IPS DF 6.9 (cell line): ENCODE measurements at regions not wholly inside any gene's neighbourhood (a gene's known extent, or its start where the extent isn't known, plus 50 kb on each side); places are given as distances from the start of the nearest gene placed in this dataset.
"Not testable (repeated sequence)": the region's sequence is repeated elsewhere in the genome, so short reads cannot be mapped to it uniquely, and the experiment has no call there.

Source experiments
- DNase-seq: peaks from one replicate; pipeline ENCODE4 v3.0.0-alpha.2; 2013; ENCODE audit warnings: low read depth, low spot score
- H3K27ac ChIP-seq: one replicate; pipeline ENCODE4 v1.5.1; 2013; ENCODE audit warnings: low read length, control low read depth
- H3K27me3 ChIP-seq: 2 replicates; pipeline ENCODE4 v1.6.1; 2013; ENCODE audit warnings: mild to moderate bottlenecking, low read length; ENCODE audit not compliant: control insufficient read depth, insufficient read depth
- H3K36me3 ChIP-seq: 2 replicates; pipeline ENCODE4 v1.6.1; 2013; ENCODE audit warnings: low read length; ENCODE audit not compliant: control insufficient read depth, insufficient read depth
- H3K4me1 ChIP-seq: 2 replicates; pipeline ENCODE4 v1.6.1; 2013; ENCODE audit warnings: low read length; ENCODE audit not compliant: control insufficient read depth, insufficient read depth
- H3K4me3 ChIP-seq: 2 replicates; pipeline ENCODE4 v1.5.1; 2013; ENCODE audit warnings: mild to moderate bottlenecking, low read length
- H3K9me3 ChIP-seq: 2 replicates; pipeline ENCODE4 v1.6.1; 2013; ENCODE audit warnings: low read length, inconsistent platforms; ENCODE audit not compliant: control insufficient read depth, insufficient read depth
- WGBS: extraction: QIAGEN DNeasy Blood & Tissue Kit; methylation state at CpG from one replicate; pipeline ENCODE4 v1.1.7; 2013; ENCODE audit warnings: mixed read lengths, missing lambda C conversion rate; ENCODE audit not compliant: insufficient read length, insufficient coverage; 5-methylcytosine and 5-hydroxymethylcytosine counted together

DNA sequence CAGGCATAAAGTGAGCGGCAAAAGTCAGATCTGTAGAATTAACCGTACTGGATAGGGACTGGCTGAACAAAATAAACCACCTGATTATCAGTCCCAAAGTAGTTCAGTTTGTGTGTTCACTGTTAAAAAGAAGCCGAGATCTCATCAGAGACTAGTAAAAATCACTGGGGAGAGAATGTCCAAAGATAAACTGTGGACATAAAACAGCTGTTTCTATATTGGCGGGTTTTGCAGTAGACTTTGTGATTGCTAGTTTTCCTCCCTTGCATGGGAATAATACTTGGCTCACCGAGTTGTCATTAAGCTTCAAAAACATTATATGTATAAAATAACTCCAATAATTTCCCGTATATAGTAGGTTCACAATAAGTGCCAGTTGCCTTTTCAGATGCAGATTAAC is 114.2 kb upstream of the ID4 start:
- H3K27ac ChIP-seq, result no peak overlapping the region
- no peak overlapping the region for H3K4me3 ChIP-seq
- H3K4me1 ChIP-seq, result peaks cover 7% of the 10 kb centered on the region; the same call in 1 of the 2 replicates
- no peaks in the 10 kb centered on the region for H3K27me3 ChIP-seq
- no CpG with 5 or more reads among the region's 6 CpGs for WGBS
- no peaks in the 10 kb centered on the region for H3K36me3 ChIP-seq
- no peaks in the 10 kb centered on the region for H3K9me3 ChIP-seq
- DNase-seq, result no peak

DNA sequence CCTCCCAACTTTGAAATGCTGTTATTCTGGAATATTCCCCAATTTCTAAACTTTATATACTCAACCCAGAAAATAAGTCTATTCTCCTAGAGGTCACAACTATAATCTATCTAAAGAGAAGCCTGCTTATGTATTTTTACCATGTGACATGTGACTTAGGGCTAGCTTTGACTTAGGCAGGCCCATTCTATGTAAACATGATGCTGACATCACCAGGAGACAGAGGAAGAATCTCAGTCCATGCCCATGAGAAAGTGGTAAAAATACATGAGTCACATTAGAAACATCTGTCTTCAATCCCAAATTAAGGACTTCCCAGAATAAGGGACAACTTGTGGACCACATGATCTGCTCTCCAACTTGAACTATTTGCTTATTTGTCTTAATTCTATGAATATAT is 113.6 kb upstream of the ID4 start:
- DNase-seq, result no peak
- H3K27ac ChIP-seq, result no peak overlapping the region
- H3K36me3 ChIP-seq, result no peaks in the 10 kb centered on the region

DNA sequence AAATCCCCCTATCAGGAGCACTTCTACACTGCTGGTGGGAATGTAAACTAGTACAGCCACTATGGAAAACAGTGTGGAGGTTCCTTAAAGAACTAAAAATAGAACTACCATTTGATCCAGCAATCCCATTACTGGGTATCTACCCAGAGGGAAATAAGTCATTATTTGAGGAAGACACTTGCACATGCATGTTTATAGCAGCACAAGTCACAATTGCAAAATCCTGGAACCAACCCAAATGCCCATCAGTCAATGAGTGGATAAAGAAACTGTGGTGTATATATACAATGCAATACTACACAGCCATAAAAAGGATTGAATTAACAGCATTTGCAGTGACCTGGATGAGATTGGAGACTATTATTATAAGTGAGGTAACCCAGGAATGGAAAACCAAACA is 111.7 kb upstream of the ID4 start:
- not testable (repeated sequence) for H3K4me1 ChIP-seq, H3K27ac ChIP-seq, H3K36me3 ChIP-seq, DNase-seq, H3K27me3 ChIP-seq, H3K9me3 ChIP-seq, H3K4me3 ChIP-seq

More for the DNA sequence above, 113.6 kb upstream of the ID4 start:
- Histone ChIP-seq H3K4me3 (no peak overlapping the region), H3K4me1 (peaks cover 7% of the 10 kb centered on the region; the same call in 1 of the 2 replicates), H3K9me3 (no peaks in the 10 kb centered on the region), H3K27me3 (no peaks in the 10 kb centered on the region)

DNA sequence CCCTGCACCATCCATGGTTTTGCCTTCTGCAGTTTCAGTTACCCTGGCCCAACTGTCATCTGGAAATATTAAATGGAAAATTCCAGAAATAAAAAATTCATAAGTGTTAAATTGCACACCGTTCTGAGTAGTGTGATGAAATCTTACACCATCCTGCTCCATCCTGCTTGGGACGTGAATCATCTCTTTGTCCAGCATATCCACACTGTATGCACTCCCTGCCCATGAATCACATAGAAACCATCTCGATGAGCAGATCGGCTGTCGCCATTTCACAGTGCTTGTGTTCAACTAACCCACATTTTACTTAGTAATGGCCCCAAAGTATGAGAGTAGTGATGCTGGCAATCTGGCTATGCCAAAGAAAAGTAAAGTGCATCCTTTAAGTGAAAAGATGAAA is 105.9 kb upstream of the ID4 start:
- H3K9me3 ChIP-seq, result no peaks in the 10 kb centered on the region; the same call in 1 of the 2 replicates
- 0 out of 2 replicates have a peak, but pooled peaks cover 1% of the 10 kb centered on the region for H3K4me1 ChIP-seq
- no peaks in the 10 kb centered on the region for H3K36me3 ChIP-seq
- DNase-seq, result no peak
- H3K27me3 ChIP-seq, result no peaks in the 10 kb centered on the region
- no peak overlapping the region for H3K27ac ChIP-seq
- H3K4me3 ChIP-seq, result no peak overlapping the region
- WGBS, result no CpG with 5 or more reads among the region's 5 CpGs

DNA sequence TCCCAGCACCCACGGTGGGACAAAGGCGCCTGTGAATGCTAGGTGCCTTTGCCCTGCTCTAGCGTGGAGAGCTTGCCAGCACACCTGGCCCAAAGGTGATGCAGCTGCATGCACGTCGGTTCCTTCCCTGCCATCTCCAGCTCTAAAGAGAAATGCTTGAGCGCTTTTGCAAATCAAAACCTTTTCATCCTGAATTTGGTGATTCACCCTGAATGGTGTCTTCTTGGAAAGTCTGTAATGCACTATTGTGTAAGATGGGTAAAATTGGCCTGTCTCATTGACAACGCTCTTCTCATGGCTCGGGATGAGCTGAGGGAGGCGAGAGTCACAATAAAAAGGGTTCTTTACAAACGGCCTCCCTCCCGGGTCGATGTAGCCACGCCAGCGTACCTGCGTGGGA is 103.1 kb upstream of the ID4 start:
- Histone ChIP-seq H3K4me1 (0 out of 2 replicates have a peak, but pooled peaks cover 1% of the 10 kb centered on the region), H3K27ac (no peak overlapping the region), H3K36me3 (no peaks in the 10 kb centered on the region), H3K4me3 (no peak overlapping the region), H3K9me3 (no peaks in the 10 kb centered on the region; the same call in 1 of the 2 replicates), H3K27me3 (no peaks in the 10 kb centered on the region)
- WGBS, result no CpG with 5 or more reads among the region's 15 CpGs
- DNase-seq, result no peak

DNA sequence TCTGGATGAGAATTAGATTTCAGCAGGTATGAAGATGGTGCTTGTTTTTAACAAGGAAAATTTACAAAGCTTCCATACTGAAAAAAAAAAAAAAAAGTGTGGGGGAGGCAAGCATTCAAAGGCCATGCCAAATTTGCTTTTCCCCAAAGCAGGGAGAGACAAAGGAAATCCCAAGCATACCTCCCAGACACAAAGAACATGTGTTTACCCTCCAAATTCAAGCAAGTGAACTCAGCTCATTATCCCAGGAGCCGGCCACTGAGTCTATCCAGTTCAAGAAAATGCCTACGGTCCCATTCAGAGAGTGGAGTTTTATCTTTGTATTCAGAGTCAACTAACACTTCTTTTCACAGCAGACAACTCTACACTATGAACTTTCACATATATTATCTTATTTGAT is 102.7 kb upstream of the ID4 start:
- WGBS, result no CpG with 5 or more reads among the region's 2 CpGs
- no peak for DNase-seq
- no peaks in the 10 kb centered on the region for H3K27me3 ChIP-seq
- 0 out of 2 replicates have a peak, but pooled peaks cover 1% of the 10 kb centered on the region for H3K4me1 ChIP-seq
- H3K36me3 ChIP-seq, result no peaks in the 10 kb centered on the region
- H3K27ac ChIP-seq, result no peak overlapping the region
- H3K4me3 ChIP-seq, result no peak overlapping the region
- H3K9me3 ChIP-seq, result no peaks in the 10 kb centered on the region; the same call in 1 of the 2 replicates

DNA sequence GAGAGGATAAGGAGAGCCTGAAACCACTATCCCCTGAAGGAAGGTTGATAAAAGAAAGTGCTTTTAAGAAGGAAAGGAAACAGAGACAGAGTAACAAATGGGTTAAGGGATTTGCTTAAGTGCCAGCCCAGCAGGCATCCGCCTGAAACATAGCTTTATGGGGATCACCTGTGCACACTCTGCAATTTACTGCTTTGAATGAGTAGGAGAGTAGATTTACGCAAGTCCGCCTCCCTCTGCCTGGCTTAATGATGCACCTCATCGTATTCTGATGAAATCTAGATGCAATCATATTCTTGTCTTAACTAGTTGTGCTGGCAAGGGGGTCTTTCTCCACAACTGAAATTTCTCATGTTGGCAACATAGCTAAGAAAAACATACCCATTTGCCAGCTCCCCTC is 101.1 kb upstream of the ID4 start:
- Histone ChIP-seq H3K4me3 (no peak overlapping the region), H3K36me3 (no peaks in the 10 kb centered on the region), H3K27me3 (no peaks in the 10 kb centered on the region), H3K9me3 (no peaks in the 10 kb centered on the region), H3K4me1 (0 out of 2 replicates have a peak, but pooled peaks cover 1% of the 10 kb centered on the region), H3K27ac (no peak overlapping the region)
- no peak for DNase-seq
- WGBS, result no CpG with 5 or more reads among the region's 4 CpGs

DNA sequence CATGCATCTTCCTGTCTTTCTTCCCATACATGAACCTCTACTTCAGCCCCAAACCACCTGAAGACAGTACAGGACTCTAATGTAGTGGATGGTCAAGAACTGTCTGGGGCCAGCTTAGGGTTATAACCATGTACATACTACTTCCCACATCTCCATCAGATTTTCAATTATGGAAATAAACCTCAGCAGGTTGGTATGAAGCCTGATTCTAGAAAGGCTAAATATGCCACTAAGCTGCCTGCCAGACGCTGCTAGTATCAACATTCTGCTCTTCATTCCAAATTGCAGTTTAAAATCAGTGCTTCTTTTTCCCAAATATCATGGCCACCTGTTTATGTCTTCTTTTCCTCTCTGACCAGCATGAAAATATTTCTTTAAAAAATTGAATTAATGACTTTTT is 99.2 kb upstream of the ID4 start:
- Histone ChIP-seq H3K27me3 (no peaks in the 10 kb centered on the region), H3K36me3 (no peaks in the 10 kb centered on the region), H3K9me3 (no peaks in the 10 kb centered on the region), H3K4me3 (no peak overlapping the region), H3K4me1 (0 out of 2 replicates have a peak, but pooled peaks cover 1% of the 10 kb centered on the region), H3K27ac (no peak overlapping the region)
- whole genome bisulfite sequencing, result no CpG with 5 or more reads among the region's 1 CpG
- no peak for DNase-seq

DNA sequence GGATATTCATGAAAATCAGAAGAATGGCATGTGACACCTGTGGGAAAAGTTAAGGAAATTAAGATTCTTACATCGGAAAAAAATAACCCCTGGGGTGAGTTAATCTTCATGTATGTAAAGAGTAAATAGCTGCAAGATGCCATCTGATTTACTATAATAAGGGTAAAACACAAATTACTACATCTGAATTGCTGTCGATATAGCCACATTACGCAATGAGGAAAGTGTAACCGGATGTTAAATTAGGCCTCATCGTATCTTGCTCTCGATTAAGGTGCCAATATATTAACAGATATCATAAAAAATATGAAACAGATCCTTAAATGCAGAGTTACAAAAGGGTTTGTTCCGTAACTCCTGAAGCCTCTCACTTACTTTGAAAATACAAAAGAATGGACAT is 87.4 kb upstream of the ID4 start:
- Histone ChIP-seq H3K27ac (no peak overlapping the region), H3K36me3 (no peaks in the 10 kb centered on the region), H3K27me3 (no peaks in the 10 kb centered on the region), H3K4me1 (no peaks in the 10 kb centered on the region), H3K9me3 (no peaks in the 10 kb centered on the region), H3K4me3 (no peak overlapping the region)
- no peak for DNase-seq
- no CpG with 5 or more reads among the region's 7 CpGs for WGBS

DNA sequence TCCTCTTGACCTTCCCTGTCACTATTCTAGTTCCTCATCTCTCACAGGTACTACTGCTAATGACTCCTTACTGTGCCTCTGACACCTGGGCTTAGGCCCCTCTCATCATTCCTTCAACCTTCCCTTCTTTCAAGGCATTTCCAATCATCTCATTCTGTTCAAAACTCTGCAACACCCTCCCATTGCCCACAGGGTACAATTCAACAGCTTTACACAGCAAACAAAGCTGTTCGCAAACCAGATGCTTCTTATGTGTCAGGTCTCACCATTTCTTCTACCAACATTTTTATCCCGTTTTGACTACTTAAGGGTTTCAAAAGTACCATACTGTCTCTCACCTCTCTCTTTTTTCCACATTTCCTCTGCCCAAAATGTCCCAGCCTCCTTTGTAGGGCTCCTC is 84.4 kb upstream of the ID4 start:
- H3K9me3 ChIP-seq, result no peaks in the 10 kb centered on the region
- H3K36me3 ChIP-seq, result no peaks in the 10 kb centered on the region
- no peak for DNase-seq
- WGBS, result 100% methylated on average over 1 of the region's 2 CpGs
- no peaks in the 10 kb centered on the region for H3K4me1 ChIP-seq
- H3K27me3 ChIP-seq, result no peaks in the 10 kb centered on the region
- H3K27ac ChIP-seq, result no peak overlapping the region
- no peak overlapping the region for H3K4me3 ChIP-seq

DNA sequence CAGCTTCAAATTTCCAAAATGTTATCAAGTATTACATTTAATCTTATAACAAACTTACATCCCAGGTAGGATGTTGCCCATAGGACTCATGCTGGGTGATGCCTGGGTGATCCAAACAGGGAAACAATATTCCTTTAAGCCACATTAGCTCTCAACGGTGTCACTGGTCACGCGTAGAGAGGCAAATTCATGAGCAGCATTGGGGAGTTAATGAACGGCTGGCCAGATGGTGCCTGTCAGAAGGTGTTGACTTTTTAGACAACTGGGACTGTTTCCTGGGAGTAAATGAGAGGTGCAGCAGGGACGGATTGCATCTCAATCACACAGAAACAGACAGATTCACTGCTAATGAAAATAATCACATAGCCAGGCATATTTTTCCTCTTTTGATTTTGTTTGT is 83.3 kb upstream of the ID4 start:
- H3K27me3 ChIP-seq, result no peaks in the 10 kb centered on the region
- H3K27ac ChIP-seq, result no peak overlapping the region
- WGBS, result no CpG with 5 or more reads among the region's 5 CpGs
- no peaks in the 10 kb centered on the region for H3K9me3 ChIP-seq
- no peak overlapping the region for H3K4me3 ChIP-seq
- DNase-seq, result no peak
- H3K36me3 ChIP-seq, result no peaks in the 10 kb centered on the region
- H3K4me1 ChIP-seq, result no peaks in the 10 kb centered on the region
